Sigmoid colon (tissue), 6 donors: ENCODE measurements at regions not wholly inside any gene's neighbourhood (a gene's known extent, or its start where the extent isn't known, plus 50 kb on each side); places are given as distances from the start of the nearest gene placed in this dataset.

ENCODE experiments used
- DNase-seq: peaks from one replicate; pipeline ENCODE4 v3.0.0-alpha.2; 2019
- H3K27ac ChIP-seq, 4 donors: fragments of 200-600 bp; sonication (generic); one replicate each; pipeline ENCODE4 v1.5.1; 2016 to 2019; ENCODE audit warnings: mild to moderate bottlenecking in 1 of 4
- H3K27me3 ChIP-seq, 3 donors: fragments of 200-600 bp; sonication (generic); one replicate each; pipeline ENCODE4 v1.5.1; 2019; ENCODE audit warnings: mild to moderate bottlenecking in 1 of 3
- H3K36me3 ChIP-seq, 4 donors: fragments of 200-600 bp; sonication (generic); one replicate each; pipeline ENCODE4 v1.5.1; 2016 to 2019
- H3K4me1 ChIP-seq, 4 donors: fragments of 200-600 bp; sonication (generic); one replicate each; pipeline ENCODE4 v1.5.1; 2017 to 2019
- H3K4me3 ChIP-seq, 4 donors: fragments of 200-600 bp; sonication (generic); one replicate each; pipeline ENCODE4 v1.5.1; 2017 to 2019; ENCODE audit warnings: mild to moderate bottlenecking in 2 of 4, moderate library complexity in 1 of 4
- H3K9me3 ChIP-seq, 4 donors: fragments of 200-600 bp in 3 of 4; sonication (generic) in 3 of 4; one replicate each; pipeline versions ENCODE4 v1.5.1 to v1.6.1; 2013 to 2019
- CTCF ChIP-seq, 4 experiments: fragments of 450-650 bp in 3 of 4; fragments of 200-600 bp in 1 of 4; IDR thresholded peaks; one replicate each; pipeline ENCODE4 v1.5.1; 2016 to 2019; ENCODE audit warnings: antibody characterized with exemption in 4 of 4, mild to moderate bottlenecking in 3 of 4, moderate library complexity in 2 of 4
- EP300 ChIP-seq, 4 donors: sonication (generic); formaldehyde crosslinking; IDR thresholded peaks; one replicate each; pipeline ENCODE4 v1.6.1; 2017; ENCODE audit warnings: antibody characterized with exemption in 4 of 4
- POLR2A ChIP-seq, 2 donors: fragments of 450-650 bp; IDR thresholded peaks; one replicate each; pipeline ENCODE4 v1.6.1; 2016; ENCODE audit warnings: antibody characterized with exemption in 2 of 2, mild to moderate bottlenecking in 2 of 2, moderate library complexity in 2 of 2
- POLR2AphosphoS5 ChIP-seq, 4 donors: sonication (generic); formaldehyde crosslinking; IDR thresholded peaks; one replicate each; pipeline ENCODE4 v1.6.1; 2017; ENCODE audit warnings: antibody characterized with exemption in 4 of 4
- WGBS, 2 donors: extraction: QIAGEN DNeasy Blood & Tissue Kit; methylation state at CpG; one replicate each; pipeline ENCODE4 v1.1.7; 2013; 5-methylcytosine and 5-hydroxymethylcytosine counted together
- intact Hi-C: fragments of 100-400 bp; cut with DNase I; formaldehyde crosslinking; loops from one replicate; pipeline ENCODE4 v1.15.1; 2023
- donor health status: healthy with polysubstance abuse.
- donor health status: healthy.

DNA sequence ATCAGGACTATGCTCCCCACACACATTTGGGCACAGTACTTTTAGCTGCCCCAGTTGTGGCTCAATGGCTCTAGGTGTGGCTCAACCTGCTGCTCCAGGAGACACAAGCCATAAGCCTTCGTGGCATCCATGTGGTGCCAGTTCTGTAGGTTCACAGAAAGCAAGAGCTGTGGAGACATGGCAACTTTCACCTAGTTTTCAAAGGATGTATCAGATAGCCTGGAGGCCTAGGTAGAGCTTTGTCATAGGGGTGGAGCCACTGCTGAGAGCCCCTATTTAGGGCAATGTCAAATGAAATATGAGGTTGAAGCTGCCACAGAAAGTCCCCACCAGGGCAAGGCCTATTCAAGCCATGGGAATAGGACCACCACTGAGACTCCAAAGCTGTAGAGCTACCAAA is 210.5 kb downstream of the LMO4 start:
- Histone ChIP-seq H3K4me3 (no peak overlapping the region), H3K36me3 (no peaks in the 10 kb centered on the region), H3K4me1 (peaks cover 0 to 24% (median 3%) of the 10 kb centered on the region in 4 donors), H3K9me3 (peaks cover 0 to 8% (median 3%) of the 10 kb centered on the region in 4 donors), H3K27ac (no peak overlapping the region), H3K27me3 (no peaks in the 10 kb centered on the region)
- 78 to 87% methylated on average over 1 of the region's 1 CpG for WGBS, 2 donors
- intact Hi-C loops, result no loop called here
- DNase-seq, result no peak
- TF ChIP-seq EP300 (IDR thresholded peaks at IDR 0.05) (no peak), POLR2AphosphoS5 (IDR thresholded peaks at IDR 0.05) (no peak)

DNA sequence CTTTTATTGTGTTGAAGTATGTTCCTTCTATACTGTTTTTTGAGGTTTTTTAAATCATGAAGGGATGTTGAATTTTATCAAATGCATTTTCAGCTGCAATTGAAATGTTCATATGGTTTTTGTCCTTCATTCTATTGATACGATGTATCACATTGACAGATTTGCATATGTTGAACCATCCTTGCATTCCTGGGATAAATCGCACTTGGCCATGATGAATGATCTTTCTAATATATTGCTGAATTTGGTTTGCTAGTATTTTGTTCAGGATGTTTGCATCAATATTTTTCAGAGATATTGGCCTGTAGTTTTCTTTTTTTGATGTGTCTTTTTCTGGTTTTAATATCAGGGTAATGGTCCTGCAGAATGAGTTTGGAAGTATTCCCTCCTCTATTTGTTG is 214.0 kb downstream of the LMO4 start:
- no peak for TF ChIP-seq CTCF (IDR thresholded peaks at IDR 0.05)
- TF ChIP-seq POLR2AphosphoS5 (IDR thresholded peaks at IDR 0.05), result no peak
- TF ChIP-seq POLR2A (IDR thresholded peaks at IDR 0.05), result no peak
- TF ChIP-seq EP300 (IDR thresholded peaks at IDR 0.05), result no peak
- no peaks in the 10 kb centered on the region for H3K36me3 ChIP-seq
- no peaks in the 10 kb centered on the region for H3K4me1 ChIP-seq
- H3K27ac ChIP-seq, result no peak overlapping the region
- H3K27me3 ChIP-seq, result no peaks in the 10 kb centered on the region
- H3K4me3 ChIP-seq, result no peak overlapping the region
- WGBS, 2 donors, result 97 to 99% methylated on average over 2 of the region's 2 CpGs
- intact Hi-C loops, result no loop called here
- peaks cover 0 to 6% (median 3%) of the 10 kb centered on the region in 4 donors for H3K9me3 ChIP-seq
- no peak for DNase-seq

GRCh38 chr1:87549738-87550137 is 221.1 kb downstream of the LMO4 start:
- Histone ChIP-seq H3K9me3 (no peaks in the 10 kb centered on the region), H3K27ac (no peak overlapping the region), H3K27me3 (no peaks in the 10 kb centered on the region), H3K4me3 (no peak overlapping the region), H3K4me1 (peaks cover 0 to 14% (median 11%) of the 10 kb centered on the region in 4 donors), H3K36me3 (no peaks in the 10 kb centered on the region)
- intact Hi-C loops, result no loop called here
- WGBS, 2 donors, result 72 to 77% methylated on average over 1 of the region's 1 CpG
- no peak for DNase-seq
- TF ChIP-seq POLR2AphosphoS5 (IDR thresholded peaks at IDR 0.05) (no peak), CTCF (IDR thresholded peaks at IDR 0.05) (no peak), EP300 (IDR thresholded peaks at IDR 0.05) (no peak), POLR2A (IDR thresholded peaks at IDR 0.05) (no peak)

DNA sequence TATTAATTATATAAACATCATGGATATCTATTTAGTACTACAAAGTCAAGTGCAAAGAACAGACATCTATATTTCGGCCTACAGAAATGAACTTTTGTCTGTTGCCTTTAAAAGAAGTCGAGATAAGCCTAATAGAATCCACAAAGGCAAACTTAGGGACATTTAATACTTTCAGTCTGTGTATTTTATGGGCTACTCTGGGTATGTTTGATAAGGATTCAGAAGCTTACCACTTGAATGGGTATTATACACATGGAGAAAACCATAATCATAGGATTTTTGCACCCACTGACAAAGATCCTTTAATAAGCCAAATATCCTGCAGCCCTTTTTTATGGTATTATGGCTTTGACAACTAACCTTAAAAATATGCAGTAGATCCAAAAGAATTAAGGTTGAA is 224.8 kb downstream of the LMO4 start:
- intact Hi-C loops, result no loop called here
- H3K27me3 ChIP-seq, result no peaks in the 10 kb centered on the region
- H3K4me3 ChIP-seq, result no peak overlapping the region
- TF ChIP-seq POLR2AphosphoS5 (IDR thresholded peaks at IDR 0.05) (no peak), CTCF (IDR thresholded peaks at IDR 0.05) (no peak), EP300 (IDR thresholded peaks at IDR 0.05) (no peak)
- no peak for DNase-seq
- WGBS, 2 donors, result 90 to 91% methylated on average over 2 of the region's 2 CpGs
- no peaks in the 10 kb centered on the region for H3K9me3 ChIP-seq
- peaks cover 0 to 14% (median 11%) of the 10 kb centered on the region in 4 donors for H3K4me1 ChIP-seq
- no peak overlapping the region for H3K27ac ChIP-seq
- no peaks in the 10 kb centered on the region for H3K36me3 ChIP-seq

DNA sequence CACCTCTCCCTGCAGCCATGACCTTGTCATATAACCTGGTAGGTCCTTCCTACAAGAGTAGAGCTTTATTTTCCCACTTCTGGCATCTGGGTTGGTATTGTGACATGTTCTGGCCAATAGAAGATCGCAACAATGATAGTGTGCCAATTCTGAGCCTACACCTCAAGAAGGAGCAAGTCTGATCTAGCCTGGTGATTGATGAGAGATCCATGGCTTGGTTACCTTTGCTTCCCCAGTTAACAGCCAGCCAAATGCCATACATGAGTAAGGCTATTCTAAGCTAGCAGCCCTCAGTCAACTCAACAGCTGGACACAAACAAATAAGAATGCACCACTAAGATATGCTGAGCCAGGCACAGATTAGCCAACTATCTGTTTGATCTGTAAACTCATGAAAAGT is 226.7 kb downstream of the LMO4 start:
- no peaks in the 10 kb centered on the region for H3K36me3 ChIP-seq
- DNase-seq, result no peak
- WGBS, 2 donors, result 93 to 99% methylated on average over 1 of the region's 1 CpG
- intact Hi-C loops, result no loop called here
- no peak overlapping the region for H3K4me3 ChIP-seq
- no peak overlapping the region for H3K27ac ChIP-seq
- TF ChIP-seq POLR2A (IDR thresholded peaks at IDR 0.05) (no peak), CTCF (IDR thresholded peaks at IDR 0.05) (no peak), EP300 (IDR thresholded peaks at IDR 0.05) (no peak), POLR2AphosphoS5 (IDR thresholded peaks at IDR 0.05) (no peak)
- H3K27me3 ChIP-seq, result no peaks in the 10 kb centered on the region
- no peaks in the 10 kb centered on the region for H3K9me3 ChIP-seq
- H3K4me1 ChIP-seq, result peaks cover 0 to 5% (median 2%) of the 10 kb centered on the region in 4 donors
